MM.1S (cell line): ENCODE measurements at regions not wholly inside any gene's neighbourhood (a gene's known extent, or its start where the extent isn't known, plus 50 kb on each side); places are given as distances from the start of the nearest gene placed in this dataset.
A peak's percentile ranks its signal among the peaks of the same experiment; 100 is the strongest.

Source experiments
- DNase-seq: peaks from one replicate; pipeline ENCODE4 v3.0.0-alpha.2; 2015
- H2AFZ ChIP-seq: fragments of 300-600 bp; sonication (generic); 2 replicates; pipeline ENCODE4 v1.6.0; 2016; ENCODE audit warnings: antibody characterized with exemption, low read length
- H3F3A ChIP-seq: fragments of 300-600 bp; sonication (generic); 2 replicates; pipeline ENCODE4 v1.6.1; 2016; ENCODE audit warnings: mild to moderate bottlenecking, antibody characterized with exemption, low read length, moderate library complexity, mixed read lengths; ENCODE audit not compliant: insufficient read depth
- H3K27ac ChIP-seq: fragments of 300-600 bp; sonication (generic); 2 replicates; pipeline ENCODE4 v1.5.1; 2016; ENCODE audit warnings: mild to moderate bottlenecking, low read length
- H3K27me3 ChIP-seq: fragments of 300-600 bp; sonication (generic); replicated peaks from 2 replicates; pipeline ENCODE4 v1.6.0; 2016; ENCODE audit warnings: low read length; ENCODE audit not compliant: insufficient read depth
- H3K36me3 ChIP-seq: fragments of 300-600 bp; sonication (generic); replicated peaks from 2 replicates; pipeline ENCODE4 v1.6.1; 2016; ENCODE audit warnings: mild to moderate bottlenecking, low read length, mixed read lengths; ENCODE audit not compliant: insufficient read depth
- H3K4me1 ChIP-seq: fragments of 300-600 bp; sonication (generic); 2 replicates; pipeline ENCODE4 v1.6.1; 2016; ENCODE audit warnings: low read length, mixed read lengths
- H3K4me2 ChIP-seq: fragments of 300-600 bp; sonication (generic); 2 replicates; pipeline ENCODE4 v1.6.0; 2016; ENCODE audit warnings: low read depth, low read length
- H3K4me3 ChIP-seq: fragments of 300-600 bp; sonication (generic); 2 replicates; pipeline ENCODE4 v1.5.1; 2016; ENCODE audit warnings: low read length, mixed read lengths
- H3K79me2 ChIP-seq: fragments of 300-600 bp; sonication (generic); 2 replicates; pipeline ENCODE4 v1.6.1; 2016; ENCODE audit warnings: mixed run types, low read length, mixed read lengths
- H3K9ac ChIP-seq: fragments of 300-600 bp; sonication (generic); 2 replicates; pipeline ENCODE4 v1.6.1; 2016; ENCODE audit warnings: low read length, mixed read lengths
- H3K9me2 ChIP-seq: fragments of 300-600 bp; sonication (generic); replicated peaks from 2 replicates; pipeline ENCODE4 v1.6.1; 2016; ENCODE audit warnings: mild to moderate bottlenecking, low read length, mixed read lengths; ENCODE audit not compliant: insufficient read depth
- H3K9me3 ChIP-seq: fragments of 300-600 bp; sonication (generic); replicated peaks from 2 replicates; pipeline ENCODE4 v1.6.1; 2016; ENCODE audit warnings: mild to moderate bottlenecking, low read length, mixed read lengths; ENCODE audit not compliant: insufficient read depth
- H4K20me1 ChIP-seq: fragments of 300-600 bp; sonication (generic); 2 replicates; pipeline ENCODE4 v1.6.1; 2016; ENCODE audit warnings: mild to moderate bottlenecking, low read length, moderate library complexity, mixed read lengths; ENCODE audit not compliant: insufficient read depth
- EZH2 ChIP-seq: fragments of 300-600 bp; sonication (generic); optimal IDR thresholded peaks from 2 replicates; pipeline ENCODE3; 2017; ENCODE audit warnings: low read depth, mild to moderate bottlenecking, antibody characterized with exemption, low read length, mixed read lengths
- EZH2phosphoT487 ChIP-seq: fragments of 300-600 bp; sonication (generic); IDR thresholded peaks from 2 replicates; pipeline ENCODE4 v1.6.1; 2018; ENCODE audit warnings: antibody characterized with exemption, low read length
- TF ChIP-seq, protein P1 (sequence below): fragments of 300-600 bp; sonication (generic); IDR thresholded peaks from 2 replicates; pipeline ENCODE4 v1.5.1; 2016; ENCODE audit warnings: antibody characterized with exemption, low read length, mixed read lengths

DNA sequence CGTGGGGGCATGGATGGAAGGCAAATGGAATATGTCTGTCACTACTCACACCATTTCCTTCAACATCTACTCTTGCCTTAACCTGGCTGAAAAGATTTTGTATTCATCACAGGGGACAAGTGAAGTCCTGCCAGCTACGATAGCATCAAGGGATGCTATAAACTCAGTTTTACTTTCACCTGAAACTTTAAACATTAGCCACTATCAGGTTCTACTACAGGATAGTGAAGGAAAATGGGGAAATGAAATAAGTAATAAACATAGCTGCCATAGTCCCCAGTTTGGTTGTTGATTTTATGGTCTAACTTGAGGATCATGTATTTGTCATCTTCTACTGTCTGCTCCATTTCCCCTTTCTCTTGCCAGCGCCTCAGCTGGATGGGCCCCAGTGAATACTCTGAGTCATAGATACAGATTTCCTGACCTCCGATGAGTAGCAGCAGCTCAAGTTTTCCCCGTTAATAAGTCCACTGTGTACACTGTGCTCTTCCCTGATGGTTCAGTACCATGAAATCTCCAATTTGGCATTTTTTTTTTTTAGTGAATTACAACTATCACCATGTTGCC, 338.2 kb upstream of the SLCO3A1 start:
- Histone ChIP-seq H3K79me2 (no peaks in the 10 kb centered on the region), H3K27ac (no peak overlapping the region), H4K20me1 (no peaks in the 10 kb centered on the region), H2AFZ (no peak overlapping the region), H3K36me3 (no peaks in the 10 kb centered on the region), H3K9ac (no peak overlapping the region), H3K27me3 (no peaks in the 10 kb centered on the region), H3K9me2 (no peaks in the 10 kb centered on the region), H3K9me3 (no peaks in the 10 kb centered on the region), H3K4me1 (no peaks in the 10 kb centered on the region), H3K4me3 (no peak overlapping the region), H3F3A (no peaks in the 10 kb centered on the region), H3K4me2 (no peak overlapping the region)
- DNase-seq, result peak; percentile 13
- TF ChIP-seq EZH2phosphoT487, result no peak
- no peak for TF ChIP-seq EZH2
- TF ChIP-seq, protein P1, sequence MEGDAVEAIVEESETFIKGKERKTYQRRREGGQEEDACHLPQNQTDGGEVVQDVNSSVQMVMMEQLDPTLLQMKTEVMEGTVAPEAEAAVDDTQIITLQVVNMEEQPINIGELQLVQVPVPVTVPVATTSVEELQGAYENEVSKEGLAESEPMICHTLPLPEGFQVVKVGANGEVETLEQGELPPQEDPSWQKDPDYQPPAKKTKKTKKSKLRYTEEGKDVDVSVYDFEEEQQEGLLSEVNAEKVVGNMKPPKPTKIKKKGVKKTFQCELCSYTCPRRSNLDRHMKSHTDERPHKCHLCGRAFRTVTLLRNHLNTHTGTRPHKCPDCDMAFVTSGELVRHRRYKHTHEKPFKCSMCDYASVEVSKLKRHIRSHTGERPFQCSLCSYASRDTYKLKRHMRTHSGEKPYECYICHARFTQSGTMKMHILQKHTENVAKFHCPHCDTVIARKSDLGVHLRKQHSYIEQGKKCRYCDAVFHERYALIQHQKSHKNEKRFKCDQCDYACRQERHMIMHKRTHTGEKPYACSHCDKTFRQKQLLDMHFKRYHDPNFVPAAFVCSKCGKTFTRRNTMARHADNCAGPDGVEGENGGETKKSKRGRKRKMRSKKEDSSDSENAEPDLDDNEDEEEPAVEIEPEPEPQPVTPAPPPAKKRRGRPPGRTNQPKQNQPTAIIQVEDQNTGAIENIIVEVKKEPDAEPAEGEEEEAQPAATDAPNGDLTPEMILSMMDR, result no peak

DNA sequence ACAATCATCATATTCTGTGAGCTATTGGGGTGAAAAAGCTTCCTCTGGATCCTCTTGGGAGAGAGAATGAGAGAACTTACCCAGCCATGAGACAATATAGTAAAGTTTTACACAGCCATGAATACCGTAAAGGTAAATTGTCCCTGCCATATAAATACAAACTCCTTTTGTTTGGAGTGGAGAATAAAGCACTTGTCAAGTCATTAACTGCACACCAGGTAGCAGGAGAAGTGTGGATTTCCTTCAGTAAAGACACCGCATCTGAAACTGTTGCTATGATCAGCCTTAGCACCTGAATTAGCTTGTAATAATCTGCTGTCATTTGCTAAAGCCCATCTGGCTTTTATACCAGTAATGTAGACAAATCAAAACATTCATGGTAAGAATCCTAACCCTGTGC, 336.6 kb upstream of the SLCO3A1 start:
- no peak overlapping the region for H3K9ac ChIP-seq
- H3K9me3 ChIP-seq, result no peaks in the 10 kb centered on the region
- no peak overlapping the region for H3K27ac ChIP-seq
- no peaks in the 10 kb centered on the region for H3K27me3 ChIP-seq
- no peak for DNase-seq
- H3K79me2 ChIP-seq, result no peaks in the 10 kb centered on the region
- H3F3A ChIP-seq, result no peaks in the 10 kb centered on the region
- no peaks in the 10 kb centered on the region for H3K4me1 ChIP-seq
- no peak overlapping the region for H2AFZ ChIP-seq
- H3K9me2 ChIP-seq, result no peaks in the 10 kb centered on the region
- TF ChIP-seq EZH2phosphoT487, result no peak
- no peak for TF ChIP-seq EZH2
- TF ChIP-seq, protein P1, result no peak
- H3K4me2 ChIP-seq, result no peak overlapping the region
- H3K4me3 ChIP-seq, result no peak overlapping the region
- H4K20me1 ChIP-seq, result no peaks in the 10 kb centered on the region
- H3K36me3 ChIP-seq, result no peaks in the 10 kb centered on the region

DNA sequence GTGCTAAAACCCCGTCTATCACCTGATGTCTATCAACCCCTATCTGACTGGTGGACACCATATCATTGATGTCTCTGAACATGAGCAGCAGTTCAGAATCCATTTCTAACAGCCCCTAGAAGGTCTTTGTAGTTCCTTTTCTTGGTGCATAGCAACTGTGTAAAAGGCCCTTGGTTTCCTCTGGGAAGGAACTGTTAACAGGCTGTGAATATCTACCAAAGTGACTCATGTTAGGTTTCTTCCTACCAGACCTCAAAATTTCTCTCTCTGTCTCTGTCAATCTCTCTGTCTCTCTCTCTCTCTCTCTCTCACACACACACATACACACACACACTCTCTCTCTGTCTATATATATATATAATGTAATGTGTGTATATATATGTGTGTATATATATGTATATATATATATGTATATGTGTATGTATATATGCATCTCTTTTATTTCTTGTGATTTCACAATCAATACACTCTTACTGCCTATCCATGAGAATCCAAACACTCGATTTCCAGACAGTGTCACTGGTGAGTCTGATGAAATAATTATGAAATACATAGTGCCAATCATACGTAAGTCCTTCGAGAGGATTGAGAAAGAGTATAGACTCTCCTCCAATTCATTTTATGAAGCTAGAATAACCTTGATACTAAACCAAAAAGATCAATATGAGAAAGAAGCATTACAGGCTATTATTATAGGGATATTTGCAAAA, 335.9 kb upstream of the SLCO3A1 start:
- no peak for DNase-seq
- no peak overlapping the region for H3K27ac ChIP-seq

More for the DNA sequence above, 335.9 kb upstream of the SLCO3A1 start:
- Histone ChIP-seq H3K4me3 (no peak overlapping the region), H3K9me2 (no peaks in the 10 kb centered on the region), H4K20me1 (no peaks in the 10 kb centered on the region), H3K79me2 (no peaks in the 10 kb centered on the region), H2AFZ (no peak overlapping the region), H3K4me1 (no peaks in the 10 kb centered on the region), H3K36me3 (no peaks in the 10 kb centered on the region), H3K9me3 (no peaks in the 10 kb centered on the region), H3K9ac (no peak overlapping the region), H3F3A (no peaks in the 10 kb centered on the region), H3K27me3 (no peaks in the 10 kb centered on the region), H3K4me2 (no peak overlapping the region)
- TF ChIP-seq EZH2phosphoT487 (no peak), EZH2 (no peak)
- TF ChIP-seq, protein P1, result no peak
